GM19240 (cell line): ENCODE measurements at regions not wholly inside any gene's neighbourhood (a gene's known extent, or its start where the extent isn't known, plus 50 kb on each side); places are given as distances from the start of the nearest gene placed in this dataset.

Experiments used
- DNase-seq: peaks from one replicate; pipeline ENCODE4 v3.0.0; 2011; ENCODE audit warnings: low spot score; ENCODE audit not compliant: insufficient read length

GRCh38 chr5:124587280-124587679 is 159.2 kb downstream of the ZNF608 start:
- no peak for DNase-seq

GRCh38 chr5:124584991-124585715 is 161.3 kb downstream of the ZNF608 start:
- DNase-seq = no peak

- peak; percentile 36 for DNase-seq
Measured at GRCh38 chr5:124583469-124584350, 162.7 kb downstream of the ZNF608 start.

DNA sequence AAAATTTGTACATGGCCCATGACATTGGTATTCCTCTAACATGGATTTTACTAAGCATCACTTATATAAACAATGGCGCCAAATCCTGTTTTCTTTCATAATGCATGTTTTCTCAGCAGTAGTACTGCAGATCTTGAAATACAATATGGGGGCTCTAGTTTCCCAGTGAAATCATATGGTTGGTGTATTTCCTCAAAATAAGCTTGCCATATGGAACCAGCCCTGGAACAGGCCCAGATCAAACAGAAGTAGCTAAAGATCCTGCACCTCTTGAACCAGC is 163.9 kb downstream of the ZNF608 start:
- DNase-seq = no peak

GRCh38 chr5:124581738-124582560 is 164.5 kb downstream of the ZNF608 start:
- DNase-seq = no peak

DNA sequence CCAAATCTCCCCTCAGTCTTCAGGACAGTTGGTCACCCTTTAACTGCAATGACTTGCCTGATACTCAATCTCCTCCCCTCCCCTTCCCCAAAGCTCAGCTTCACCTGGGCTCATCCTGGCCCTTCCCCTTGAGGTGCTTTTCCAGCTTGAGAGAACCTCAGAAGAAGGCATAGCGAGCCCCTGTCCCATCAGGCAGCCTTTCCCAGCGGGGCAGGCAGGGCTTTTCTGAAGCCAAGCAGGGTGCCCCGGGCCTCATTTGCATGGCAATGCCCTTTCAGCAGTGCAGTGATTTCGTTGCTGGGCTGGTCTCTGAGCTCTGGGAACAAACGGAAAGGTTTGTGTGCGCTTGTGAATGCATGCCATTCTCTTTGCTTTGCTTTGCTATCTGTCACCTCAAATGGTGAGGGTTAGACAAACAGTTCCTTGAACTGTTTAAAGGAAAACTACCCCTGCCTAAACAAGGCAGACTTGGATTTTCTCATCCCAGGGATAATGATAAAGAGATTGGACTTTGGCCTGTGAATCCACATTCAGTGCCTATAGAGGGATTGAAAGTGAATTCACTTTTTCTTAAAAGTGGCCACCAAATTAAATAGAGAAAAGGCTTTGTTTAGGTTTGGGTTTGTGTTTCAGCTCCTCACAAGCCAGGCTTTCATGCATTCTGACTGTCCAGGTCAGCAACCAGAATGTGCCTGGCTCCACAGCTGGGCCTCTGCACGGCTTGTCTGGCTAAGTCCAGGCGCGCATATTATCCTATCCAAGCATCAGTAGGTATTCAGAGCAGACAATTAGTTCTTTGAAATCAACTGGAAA is 165.3 kb downstream of the ZNF608 start:
- DNase-seq = no peak

GRCh38 chr5:124580512-124580911 is 165.9 kb downstream of the ZNF608 start:
- no peak for DNase-seq

DNA sequence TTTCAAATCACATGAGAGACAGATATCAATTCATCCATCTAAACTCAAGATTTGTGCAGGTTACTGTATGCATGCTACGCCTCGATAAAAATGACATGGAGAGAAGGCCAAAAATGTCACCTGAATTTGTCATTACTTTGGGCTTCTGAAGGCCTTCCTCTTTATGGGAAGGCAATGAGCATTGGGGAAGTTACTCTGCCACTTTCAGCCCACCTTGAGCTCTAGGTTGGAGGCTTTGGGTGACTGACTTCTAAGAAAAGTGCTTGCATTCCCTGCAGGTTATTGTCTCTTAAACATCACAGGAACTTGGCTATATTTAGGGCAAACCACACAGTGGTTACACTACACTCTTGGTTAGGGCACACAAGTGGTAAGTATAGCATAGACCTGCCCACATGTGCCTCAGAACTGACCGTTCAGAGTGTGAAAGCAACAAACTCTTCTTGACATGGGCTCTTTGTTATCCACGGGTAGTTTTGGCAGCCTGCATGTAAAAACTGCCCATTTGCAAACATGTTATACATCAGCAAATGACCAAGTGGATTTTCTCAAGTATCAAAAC is 169.5 kb downstream of the ZNF608 start:
- no peak for DNase-seq

DNA sequence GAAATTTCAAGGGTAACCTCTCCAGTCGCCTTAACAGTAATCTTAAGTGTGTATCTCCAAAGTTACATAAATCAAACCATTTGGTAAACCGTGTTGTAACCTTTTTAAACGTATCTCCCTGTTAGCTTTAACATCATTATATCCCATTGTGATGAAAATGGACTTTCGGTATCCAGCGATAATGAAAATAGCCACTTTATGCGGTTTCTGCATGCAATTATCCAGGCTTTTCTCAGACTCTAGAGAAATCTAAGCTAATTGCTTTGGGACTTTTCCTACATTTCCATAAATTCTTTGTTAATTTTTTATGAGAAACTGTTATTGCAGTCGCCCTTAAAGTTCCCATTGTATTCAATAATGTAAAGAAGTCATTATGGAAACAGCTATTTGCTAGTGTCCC is 170.7 kb downstream of the ZNF608 start:
- DNase-seq = no peak

- DNase-seq = no peak
Measured at GRCh38 chr5:124574521-124575436, 171.7 kb downstream of the ZNF608 start.

DNA sequence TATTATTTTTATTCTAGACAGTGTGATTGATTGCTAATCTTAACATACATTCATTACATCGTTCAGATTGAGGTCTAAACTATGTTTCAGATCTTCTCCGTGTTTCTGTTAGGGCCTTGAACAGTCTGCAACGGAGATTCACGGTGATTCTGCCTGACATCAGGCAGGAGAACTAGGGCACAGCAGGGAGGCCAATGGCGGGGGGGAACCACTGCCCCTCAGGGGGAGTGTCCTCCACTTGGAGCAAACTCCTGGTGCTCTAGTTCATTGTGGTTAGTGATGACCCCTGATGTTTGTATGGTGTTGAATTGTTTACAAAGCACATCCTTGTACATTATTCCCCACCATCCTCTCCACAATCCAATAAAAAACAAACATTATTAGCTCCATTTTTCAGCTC is 173.5 kb downstream of the ZNF608 start:
- no peak for DNase-seq

GRCh38 chr5:124570285-124571035 is 176.0 kb downstream of the ZNF608 start:
- DNase-seq = no peak

- DNase-seq = no peak
Measured at GRCh38 chr5:124566875-124567450, 179.5 kb downstream of the ZNF608 start.

DNA sequence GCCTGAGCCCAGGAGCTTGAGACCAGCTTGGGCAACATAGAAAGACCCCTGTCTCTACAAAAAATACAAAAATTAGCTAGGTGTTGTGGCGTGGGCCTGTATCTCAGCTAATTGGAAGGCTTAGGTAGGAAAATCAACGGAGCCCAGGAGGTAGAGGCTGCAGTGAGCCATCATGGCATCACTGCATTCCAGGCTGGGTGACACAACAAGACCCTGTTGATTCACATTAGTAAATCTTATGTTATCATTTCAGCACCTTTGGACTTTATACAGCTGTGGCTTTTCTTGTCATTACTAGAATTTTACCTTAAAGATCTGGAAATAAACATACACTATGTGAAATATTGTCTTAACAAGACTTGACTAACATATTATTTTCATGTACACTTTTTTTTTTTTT is 185.0 kb downstream of the ZNF608 start:
- DNase-seq = no peak

DNA sequence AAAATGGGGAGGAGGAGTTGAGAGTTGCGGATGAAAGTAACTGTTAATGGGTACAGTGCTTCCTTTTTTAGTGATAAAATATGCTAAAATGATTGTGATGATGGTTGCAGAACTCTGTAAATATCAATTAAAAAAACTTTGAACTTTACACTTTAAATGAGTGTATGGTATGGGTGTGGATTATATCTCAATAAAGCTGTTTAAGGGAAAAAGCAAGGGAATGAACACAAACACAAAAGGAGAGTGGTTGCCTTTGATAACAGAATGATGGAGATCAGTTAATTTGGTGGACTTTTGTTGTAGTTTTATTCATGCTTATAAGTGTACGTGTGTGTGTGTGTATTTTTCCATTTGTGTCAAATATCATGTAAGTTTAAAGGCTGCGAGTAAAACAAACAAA is 186.1 kb downstream of the ZNF608 start:
- no peak for DNase-seq

GRCh38 chr5:124557761-124558160 is 188.7 kb downstream of the ZNF608 start:
- no peak for DNase-seq

DNA sequence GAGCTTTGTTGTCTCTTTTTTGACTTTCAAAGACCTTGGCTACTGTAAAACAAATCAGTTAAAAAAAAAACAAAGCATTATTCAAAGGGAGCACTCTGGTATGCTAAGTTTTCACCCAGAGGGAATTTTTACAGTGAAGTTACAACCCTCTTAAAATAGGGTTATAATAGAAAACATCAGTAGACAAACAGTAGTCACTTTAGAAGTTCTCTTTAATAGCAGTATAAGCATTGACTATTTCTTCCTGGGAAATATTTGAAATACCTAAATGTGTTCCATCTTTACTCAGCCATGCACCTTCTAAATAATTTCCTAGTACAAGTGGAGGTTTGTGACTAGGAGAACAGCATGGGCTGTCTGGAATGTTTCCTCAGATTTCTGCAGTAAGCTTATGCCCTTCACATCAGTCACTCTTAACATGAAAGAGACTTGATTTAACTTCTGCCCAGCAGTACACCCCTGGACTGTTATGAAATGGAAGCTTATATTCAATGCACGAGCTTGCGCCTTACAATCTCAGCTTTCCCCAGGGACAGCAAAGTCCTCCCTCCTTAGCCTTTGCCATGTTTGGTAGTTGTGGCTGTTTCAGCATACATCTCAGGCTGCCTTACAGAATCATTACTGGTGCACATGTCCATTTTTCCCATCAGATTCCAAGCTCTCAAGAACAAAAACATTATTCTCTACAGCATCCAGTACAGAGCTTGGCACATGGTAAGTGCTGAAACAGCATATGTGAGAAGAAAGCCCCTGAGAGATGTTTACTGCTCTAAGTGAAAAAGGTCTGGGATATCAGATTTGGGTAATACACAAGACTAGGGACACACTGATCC is 191.5 kb downstream of the ZNF608 start:
- no peak for DNase-seq

GRCh38 chr5:124553911-124554310 is 192.5 kb downstream of the ZNF608 start:
- no peak for DNase-seq
